ENCODE measurements at regions not wholly inside any gene's neighbourhood (a gene's known extent, or its start where the extent isn't known, plus 50 kb on each side); places are given as distances from the start of the nearest gene placed in this dataset.

- TF ChIP-seq, protein P1, sequence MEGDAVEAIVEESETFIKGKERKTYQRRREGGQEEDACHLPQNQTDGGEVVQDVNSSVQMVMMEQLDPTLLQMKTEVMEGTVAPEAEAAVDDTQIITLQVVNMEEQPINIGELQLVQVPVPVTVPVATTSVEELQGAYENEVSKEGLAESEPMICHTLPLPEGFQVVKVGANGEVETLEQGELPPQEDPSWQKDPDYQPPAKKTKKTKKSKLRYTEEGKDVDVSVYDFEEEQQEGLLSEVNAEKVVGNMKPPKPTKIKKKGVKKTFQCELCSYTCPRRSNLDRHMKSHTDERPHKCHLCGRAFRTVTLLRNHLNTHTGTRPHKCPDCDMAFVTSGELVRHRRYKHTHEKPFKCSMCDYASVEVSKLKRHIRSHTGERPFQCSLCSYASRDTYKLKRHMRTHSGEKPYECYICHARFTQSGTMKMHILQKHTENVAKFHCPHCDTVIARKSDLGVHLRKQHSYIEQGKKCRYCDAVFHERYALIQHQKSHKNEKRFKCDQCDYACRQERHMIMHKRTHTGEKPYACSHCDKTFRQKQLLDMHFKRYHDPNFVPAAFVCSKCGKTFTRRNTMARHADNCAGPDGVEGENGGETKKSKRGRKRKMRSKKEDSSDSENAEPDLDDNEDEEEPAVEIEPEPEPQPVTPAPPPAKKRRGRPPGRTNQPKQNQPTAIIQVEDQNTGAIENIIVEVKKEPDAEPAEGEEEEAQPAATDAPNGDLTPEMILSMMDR (conservative IDR thresholded peaks at IDR 0.05; ENCODE audit: low read depth, low read length) = no peak
- no peak for TF ChIP-seq EZH2 (IDR thresholded peaks at IDR 0.05; ENCODE audit: borderline replicate concordance, low read depth, low read length, poor library complexity, severe bottlenecking)
Measured at GRCh38 chr10:125575843-125576242, 107.1 kb downstream of the TEX36 start.
